CD4-positive, alpha-beta T cell (primary cell): ENCODE measurements at regions not wholly inside any gene's neighbourhood (a gene's known extent, or its start where the extent isn't known, plus 50 kb on each side); places are given as distances from the start of the nearest gene placed in this dataset.

Source experiments
- ATAC-seq: fragments of 200-7000 bp; cut with Tn5 transposase; one replicate; pipeline ENCODE4 v1.10.0; 2022; ENCODE audit warnings: mild to moderate bottlenecking; ENCODE audit not compliant: poor library complexity
- CTCF ChIA-PET: fragments of 350-600 bp; sonication (Branson Sonifier 250); formaldehyde crosslinking; loops from one replicate; lab custom pipeline; 2021; ENCODE audit warnings: antibody characterized with exemption, inconsistent platforms; lab: Charles Lee
- POLR2A ChIA-PET: fragments of 350-600 bp; sonication (Branson Sonifier 250); formaldehyde crosslinking; loops from one replicate; lab custom pipeline; 2021; ENCODE audit warnings: antibody characterized with exemption, inconsistent platforms; lab: Charles Lee
- DNase-seq, 14 experiments: peaks; one replicate each; pipeline ENCODE4 v3.0.0-alpha.2; 2013 to 2020; ENCODE audit warnings: mixed read lengths in 2 of 14
- H3K27ac ChIP-seq, 2 donors: one replicate each; pipeline versions ENCODE4 v1.5.1 to v1.7.0; 2013; ENCODE audit warnings: low read length in 2 of 2, low read depth in 1 of 2, mild to moderate bottlenecking in 1 of 2
- H3K27me3 ChIP-seq, 2 experiments: 1 replicate in 1 of 2; 2 replicates in 1 of 2; pipeline versions ENCODE4 v1.6.1 to v1.7.0; 2013; ENCODE audit warnings: low read length in 2 of 2, control low read depth in 1 of 2, mild to moderate bottlenecking in 1 of 2, moderate library complexity in 1 of 2; ENCODE audit not compliant: insufficient read depth in 2 of 2, control insufficient read depth in 1 of 2
- H3K36me3 ChIP-seq: one replicate; pipeline ENCODE4 v1.6.1; 2013; ENCODE audit warnings: low read length, control low read depth; ENCODE audit not compliant: insufficient read depth
- H3K4me1 ChIP-seq: one replicate; pipeline ENCODE4 v1.6.1; 2013; ENCODE audit warnings: low read length, control low read depth; ENCODE audit not compliant: insufficient read depth
- H3K4me3 ChIP-seq: one replicate; pipeline ENCODE4 v1.5.1; 2013; ENCODE audit warnings: mild to moderate bottlenecking, low read length, moderate library complexity
- H3K9me3 ChIP-seq, 2 experiments: 1 replicate in 1 of 2; 2 replicates in 1 of 2; pipeline versions ENCODE4 v1.6.1 to v1.7.0; 2013; ENCODE audit warnings: low read length in 2 of 2, mild to moderate bottlenecking in 2 of 2, control low read depth in 1 of 2, moderate library complexity in 1 of 2; ENCODE audit not compliant: control insufficient read depth in 1 of 2, insufficient read depth in 1 of 2
- H3K27ac Mint-ChIP-seq: one replicate; pipeline ENCODE4 v1.8.0; 2020; ENCODE audit warnings: mixed read lengths
- H3K27me3 Mint-ChIP-seq: one replicate; pipeline ENCODE4 v1.8.0; 2021; ENCODE audit warnings: mixed read lengths
- H3K36me3 Mint-ChIP-seq: one replicate; pipeline ENCODE4 v1.8.0; 2021; ENCODE audit warnings: low read depth, mixed read lengths
- H3K4me1 Mint-ChIP-seq: one replicate; pipeline ENCODE4 v1.8.0; 2021; ENCODE audit warnings: low read depth, mixed read lengths
- H3K4me3 Mint-ChIP-seq: one replicate; pipeline ENCODE4 v1.8.0; 2020; ENCODE audit warnings: mild to moderate bottlenecking, mixed read lengths
- H3K9me3 Mint-ChIP-seq: one replicate; pipeline ENCODE4 v1.8.0; 2020; ENCODE audit warnings: mixed read lengths
- CTCF ChIP-seq: fragments of 200-600 bp; IDR thresholded peaks from one replicate; pipeline ENCODE4 v1.8.0; 2022; ENCODE audit warnings: antibody characterized with exemption, mild to moderate bottlenecking
- intact Hi-C, 2 experiments: fragments of 100-400 bp; cut with DNase I in 1 of 2; cut with micrococcal nuclease in 1 of 2; formaldehyde crosslinking; loops; one replicate each; pipeline versions ENCODE4 v1.15.1 to v1.9.0; 2023 to 2025; cut with DNase I, micrococcal nuclease

- no peaks in the 10 kb centered on the region for H3K4me1 ChIP-seq
- ChIA-PET CTCF (no interaction called here), POLR2A (no interaction called here)
- Mint-ChIP-seq H3K4me1 (no peaks in the 10 kb centered on the region), H3K36me3 (no peaks in the 10 kb centered on the region), H3K9me3 (no peaks in the 10 kb centered on the region), H3K27me3 (peaks cover 11% of the 10 kb centered on the region), H3K27ac (no peak overlapping the region), H3K4me3 (no peak overlapping the region)
- intact Hi-C loops, result no loop called here
- DNase-seq (no peak), ATAC-seq (no peak)
- no peaks in the 10 kb centered on the region for H3K36me3 ChIP-seq
- no peaks in the 10 kb centered on the region for H3K9me3 ChIP-seq
- TF ChIP-seq CTCF, result no peak
- no peaks in the 10 kb centered on the region for H3K27me3 ChIP-seq
- no peak overlapping the region for H3K27ac ChIP-seq
- H3K4me3 ChIP-seq, result no peak overlapping the region
These were observed 139.2 kb downstream of the PDCD6IP start for GRCh38 chr3:33937628-33938027.

DNA sequence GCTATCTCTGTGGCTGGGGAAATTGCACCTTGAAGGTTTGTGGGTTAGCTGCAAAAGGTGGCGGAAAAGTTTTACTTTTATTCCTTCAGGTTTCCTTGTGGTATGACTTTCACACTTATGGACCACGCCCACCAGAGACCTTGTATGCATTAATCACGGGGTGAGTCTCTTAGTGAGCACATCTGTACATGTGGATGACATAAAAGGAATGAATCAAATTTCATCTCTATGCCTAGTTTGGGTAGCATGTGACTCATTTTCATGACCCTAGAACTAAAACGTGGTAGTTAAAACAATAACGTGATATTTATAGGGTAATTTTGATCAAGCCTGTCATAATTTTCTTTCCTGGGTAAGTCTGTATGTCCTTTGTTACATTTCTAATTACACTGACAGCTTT is 141.7 kb downstream of the PDCD6IP start:
- H3K9me3 ChIP-seq, result no peaks in the 10 kb centered on the region
- intact Hi-C loops, result no loop called here
- Mint-ChIP-seq H3K27me3 (peaks cover 11% of the 10 kb centered on the region), H3K36me3 (no peaks in the 10 kb centered on the region), H3K9me3 (no peaks in the 10 kb centered on the region), H3K27ac (no peak overlapping the region), H3K4me3 (no peak overlapping the region), H3K4me1 (no peaks in the 10 kb centered on the region)
- ChIA-PET CTCF (no interaction called here), POLR2A (no interaction called here)
- H3K4me3 ChIP-seq, result no peak overlapping the region
- H3K27me3 ChIP-seq, result no peaks in the 10 kb centered on the region
- H3K4me1 ChIP-seq, result no peaks in the 10 kb centered on the region
- H3K27ac ChIP-seq, result no peak overlapping the region
- no peak for TF ChIP-seq CTCF
- no peaks in the 10 kb centered on the region for H3K36me3 ChIP-seq
- DNase-seq (peak in 1 of 14 experiments; percentile 3), ATAC-seq (no peak)

DNA sequence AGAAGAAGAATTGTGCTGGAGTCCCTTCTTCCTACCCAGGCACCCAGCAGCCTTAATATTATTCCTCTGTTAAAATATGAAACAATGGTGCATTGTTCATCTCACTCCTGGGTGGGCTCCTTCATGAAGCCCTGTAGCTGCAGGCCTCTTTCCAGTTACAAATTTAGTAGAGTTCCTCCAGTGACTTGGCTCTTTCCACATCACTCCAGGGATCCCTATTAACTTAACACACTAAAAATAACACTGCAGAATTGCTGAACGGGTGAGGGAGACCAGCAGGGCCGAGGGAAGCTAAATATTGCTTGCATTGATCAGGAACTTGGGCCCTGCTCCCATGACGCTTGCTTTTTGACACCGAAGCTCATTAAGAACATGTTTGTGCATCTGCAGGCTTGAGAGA is 142.3 kb downstream of the PDCD6IP start:
- Histone ChIP-seq H3K27ac (no peak overlapping the region), H3K36me3 (no peaks in the 10 kb centered on the region), H3K27me3 (no peaks in the 10 kb centered on the region), H3K4me1 (no peaks in the 10 kb centered on the region), H3K4me3 (no peak overlapping the region), H3K9me3 (no peaks in the 10 kb centered on the region)
- ATAC-seq (no peak), DNase-seq (no peak)
- ChIA-PET CTCF (no interaction called here), POLR2A (no interaction called here)
- Mint-ChIP-seq H3K9me3 (no peaks in the 10 kb centered on the region), H3K4me1 (no peaks in the 10 kb centered on the region), H3K4me3 (no peak overlapping the region), H3K27ac (no peak overlapping the region), H3K36me3 (no peaks in the 10 kb centered on the region), H3K27me3 (peaks cover 7% of the 10 kb centered on the region)
- intact Hi-C loops, result no loop called here
- no peak for TF ChIP-seq CTCF
